Stimulated activated CD4-positive, alpha-beta T cell treated with anti-CD3 and anti-CD28 coated beads, Interleukin-12 subunit alpha, Interleukin-12 subunit beta, amount 100 ng/mL, for 24 hours (primary cell): ENCODE measurements at regions not wholly inside any gene's neighbourhood (a gene's known extent, or its start where the extent isn't known, plus 50 kb on each side); places are given as distances from the start of the nearest gene placed in this dataset.
"Not testable (repeated sequence)": the region's sequence is repeated elsewhere in the genome, so short reads cannot be mapped to it uniquely, and the experiment has no call there.

Experiments used
- DNase-seq, 2 experiments: peaks; one replicate each; pipeline ENCODE4 v3.0.0-alpha.2; 2020; ENCODE audit warnings: low read depth in 2 of 2

DNA sequence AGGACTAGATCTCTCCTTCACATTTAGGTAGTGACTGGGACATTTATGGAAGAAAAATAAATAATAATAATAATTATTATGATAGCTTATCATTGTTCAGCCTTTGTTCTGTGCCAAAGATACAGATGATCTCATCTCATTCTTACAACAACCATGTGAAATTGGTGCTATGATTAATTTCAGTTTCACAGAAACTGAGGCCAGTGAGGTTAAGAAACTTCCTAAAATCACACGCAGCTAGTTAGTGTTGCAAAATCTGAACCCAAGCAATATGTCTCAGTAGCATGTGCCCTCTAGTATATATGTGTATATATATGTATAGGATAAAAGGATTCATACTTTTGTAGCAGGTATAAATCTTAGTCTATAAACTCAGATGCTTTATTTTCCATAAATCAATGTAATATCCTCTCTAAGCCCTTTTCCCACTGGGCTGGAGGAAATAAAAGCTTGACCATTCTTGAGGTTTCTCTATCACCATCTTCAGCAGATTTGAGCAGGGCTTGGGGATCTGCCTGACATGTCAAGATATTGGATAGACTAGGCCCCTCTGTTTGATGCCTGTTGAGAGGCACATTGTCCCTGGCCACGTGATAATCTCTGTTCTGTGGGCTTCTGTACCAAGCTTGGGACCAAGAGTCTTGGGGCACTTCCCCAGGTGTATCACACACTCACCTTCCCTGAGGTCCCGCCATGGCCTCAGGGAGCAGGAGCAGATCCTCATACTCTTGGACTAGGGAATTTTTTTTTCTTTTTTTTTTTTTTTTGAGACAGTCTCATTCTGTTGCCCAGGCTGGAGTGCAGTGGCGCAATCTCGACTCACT lies 172.6 kb upstream of the NRP1 start:
- DNase-seq, result no peak

GRCh38 chr10:33506391-33506790 lies 171.9 kb upstream of the NRP1 start:
- DNase-seq, result no peak

DNA sequence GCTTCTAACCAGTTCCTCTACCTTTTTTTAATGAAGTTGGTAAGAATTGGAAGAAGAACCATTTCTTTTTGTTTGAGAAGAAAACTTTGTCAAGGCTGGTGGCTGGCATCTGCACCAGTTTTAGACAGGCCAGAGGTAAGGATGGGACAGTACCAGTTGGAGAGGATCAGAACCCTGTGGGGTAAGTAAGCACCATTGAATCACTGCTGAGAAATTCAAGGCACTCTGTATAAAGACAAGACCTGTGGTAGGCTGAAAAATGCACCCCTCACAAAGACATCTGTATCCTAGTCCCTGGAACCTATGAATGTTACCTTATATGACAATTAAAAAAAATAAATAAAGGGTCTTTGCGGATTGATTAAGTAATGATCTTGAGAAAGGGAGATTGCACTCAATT lies 166.7 kb upstream of the NRP1 start:
- DNase-seq, result no peak

DNA sequence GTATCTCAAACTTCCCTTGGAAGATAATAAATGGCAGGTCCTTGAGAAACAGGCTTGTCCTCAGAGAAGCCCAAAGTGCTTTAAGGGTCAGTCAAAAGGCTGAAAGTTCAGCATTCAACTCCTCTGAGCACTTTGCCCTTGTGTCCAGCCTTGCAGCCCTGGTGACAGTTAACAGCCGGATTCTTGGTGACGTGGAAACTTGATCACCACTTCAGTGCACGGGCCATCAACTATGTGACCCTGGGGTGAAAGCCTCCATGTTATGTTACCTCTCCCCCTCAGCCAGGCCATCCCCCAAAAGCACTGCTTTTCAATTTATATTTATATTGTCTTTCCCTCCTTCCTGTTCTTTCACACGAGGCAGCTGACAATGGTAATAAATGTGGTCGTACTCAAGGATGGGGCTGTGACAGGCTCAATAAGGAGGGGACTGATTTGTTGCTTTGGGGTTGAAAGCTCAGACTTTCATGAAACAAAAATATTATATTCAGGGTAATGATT lies 164.0 kb upstream of the NRP1 start:
- DNase-seq, result no peak

DNA sequence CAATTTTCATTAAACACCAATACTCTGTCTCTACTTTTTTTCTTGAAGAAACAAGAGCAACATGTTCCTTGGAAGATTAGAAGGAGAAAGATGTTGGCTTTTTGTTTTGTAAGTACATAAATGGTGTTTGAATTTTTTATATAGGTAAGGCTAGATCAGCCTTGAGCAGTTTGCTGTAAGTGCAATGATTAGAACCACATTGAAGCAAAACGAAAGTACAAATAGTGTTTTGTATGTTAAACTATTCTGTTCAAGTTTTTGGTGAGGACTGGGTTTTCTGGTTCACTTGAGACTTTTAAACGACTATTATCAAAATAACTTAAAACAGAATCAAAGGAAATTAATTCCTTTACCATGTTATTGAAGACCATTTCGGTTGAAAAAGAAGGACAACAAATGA lies 162.9 kb upstream of the NRP1 start:
- no peak for DNase-seq

DNA sequence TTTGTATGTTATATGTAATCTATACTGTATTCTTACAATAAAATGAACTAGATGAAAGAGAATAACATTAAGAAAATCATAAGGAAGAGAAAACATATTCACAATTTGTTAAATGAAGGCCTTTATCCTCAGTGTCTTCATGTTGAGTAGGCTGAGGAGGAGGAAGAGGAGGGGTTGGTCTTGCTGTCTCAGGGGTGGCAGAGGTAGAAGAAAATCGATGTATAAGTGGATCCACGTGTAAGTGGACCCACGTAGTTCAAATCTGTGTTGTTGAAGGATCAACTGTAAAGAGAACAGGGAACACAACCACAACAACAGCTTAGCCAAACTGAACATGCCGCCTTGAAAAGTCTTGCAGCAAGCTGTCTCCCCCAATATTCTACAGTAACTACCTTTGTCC lies 161.6 kb upstream of the NRP1 start:
- no peak for DNase-seq

DNA sequence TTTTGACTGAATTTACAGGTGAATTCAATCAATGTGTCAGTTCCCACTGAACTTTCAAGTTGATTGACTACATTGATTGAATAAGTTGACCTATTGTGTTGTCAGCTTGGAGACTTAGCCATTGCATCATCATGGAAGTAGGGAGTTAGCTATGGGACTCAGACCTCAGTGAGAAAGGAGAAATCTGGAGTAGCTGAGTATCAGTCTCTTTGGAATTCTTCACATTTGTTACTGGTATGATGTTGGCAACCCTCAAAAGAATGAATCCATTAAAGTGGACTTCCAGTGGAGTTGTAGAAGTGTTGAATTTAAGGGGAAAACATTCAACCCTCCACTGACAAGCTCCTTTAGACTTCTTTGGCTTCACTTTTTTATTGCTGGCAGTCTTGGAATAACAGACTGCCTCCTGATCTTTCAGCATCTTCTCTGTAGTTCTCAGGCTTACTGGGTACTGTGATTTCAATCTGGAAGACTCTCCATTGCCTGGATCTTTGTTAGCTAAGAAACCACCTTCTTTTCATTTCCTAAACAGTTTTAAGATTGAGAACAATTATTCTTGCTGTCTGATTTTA lies 160.3 kb upstream of the NRP1 start:
- no peak for DNase-seq

DNA sequence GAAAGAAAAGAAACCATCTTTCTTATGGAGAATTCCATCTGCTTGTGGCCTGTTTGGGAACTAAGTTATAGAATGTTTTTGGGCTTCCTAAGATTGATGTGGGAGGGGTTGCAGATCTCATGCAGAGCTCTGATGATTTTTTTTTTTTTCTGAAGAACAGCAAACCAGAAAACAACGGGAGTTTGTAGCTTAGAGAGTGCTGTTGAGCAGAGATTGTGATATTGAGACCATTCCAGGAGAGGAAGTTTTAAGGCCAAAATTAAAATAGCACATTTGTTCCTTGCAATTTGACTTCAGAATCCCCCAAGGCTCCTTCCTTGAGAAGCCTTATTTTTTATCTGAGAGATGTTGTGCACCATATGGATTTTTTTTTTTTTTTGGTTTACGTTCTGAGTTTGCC lies 159.5 kb upstream of the NRP1 start:
- no peak for DNase-seq

- no peak for DNase-seq
These were observed 159.0 kb upstream of the NRP1 start for GRCh38 chr10:33493497-33493896.

- no peak for DNase-seq
These were observed 158.4 kb upstream of the NRP1 start for GRCh38 chr10:33492701-33493345.

- DNase-seq, result no peak
These were observed 155.2 kb upstream of the NRP1 start for GRCh38 chr10:33489501-33490176.

- no peak for DNase-seq
These were observed 152.7 kb upstream of the NRP1 start for GRCh38 chr10:33487014-33487776.

DNA sequence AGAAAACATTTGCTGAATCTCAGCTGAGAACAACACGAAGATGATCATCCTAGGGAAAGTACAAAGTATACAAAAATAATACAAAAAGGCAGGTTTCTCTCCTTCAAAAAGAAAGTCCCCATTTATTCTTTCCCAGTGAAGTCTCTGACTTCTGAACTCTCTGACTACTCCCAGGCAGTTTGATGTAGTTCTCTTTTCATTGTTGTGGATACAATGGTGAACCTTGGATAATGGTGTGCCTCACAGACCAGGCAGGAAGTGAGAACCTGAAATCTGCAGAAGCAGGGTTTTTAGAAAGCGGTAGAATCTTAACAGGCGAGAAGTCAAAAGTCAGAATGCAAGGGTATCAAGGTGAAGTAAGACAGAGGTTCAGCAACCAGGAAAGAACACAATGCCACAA lies 150.8 kb upstream of the NRP1 start:
- no peak for DNase-seq

GRCh38 chr10:33484787-33485186 lies 150.3 kb upstream of the NRP1 start:
- DNase-seq, result no peak

- no peak for DNase-seq
These were observed 149.3 kb upstream of the NRP1 start for GRCh38 chr10:33483816-33484190.

- DNase-seq, result no peak
These were observed 148.8 kb upstream of the NRP1 start for GRCh38 chr10:33483124-33483815.

DNA sequence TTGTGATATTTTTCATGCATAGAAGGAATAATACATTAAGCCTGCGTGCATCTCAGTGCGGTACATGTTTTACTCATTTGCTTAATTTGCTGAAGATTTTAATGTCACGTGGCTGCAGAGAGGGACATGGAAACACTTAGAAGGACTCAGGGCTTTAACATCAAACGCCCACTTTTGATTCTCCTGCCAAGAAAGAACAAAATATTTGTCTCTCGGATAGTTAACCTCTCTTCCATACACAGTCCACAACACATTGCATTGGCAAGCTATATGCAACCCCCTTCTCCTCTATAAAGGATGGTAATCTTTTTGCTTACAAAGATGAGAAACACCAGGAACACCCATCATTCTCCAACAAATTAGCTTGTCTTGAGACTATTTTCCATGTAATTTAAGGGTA lies 148.0 kb upstream of the NRP1 start:
- no peak for DNase-seq

DNA sequence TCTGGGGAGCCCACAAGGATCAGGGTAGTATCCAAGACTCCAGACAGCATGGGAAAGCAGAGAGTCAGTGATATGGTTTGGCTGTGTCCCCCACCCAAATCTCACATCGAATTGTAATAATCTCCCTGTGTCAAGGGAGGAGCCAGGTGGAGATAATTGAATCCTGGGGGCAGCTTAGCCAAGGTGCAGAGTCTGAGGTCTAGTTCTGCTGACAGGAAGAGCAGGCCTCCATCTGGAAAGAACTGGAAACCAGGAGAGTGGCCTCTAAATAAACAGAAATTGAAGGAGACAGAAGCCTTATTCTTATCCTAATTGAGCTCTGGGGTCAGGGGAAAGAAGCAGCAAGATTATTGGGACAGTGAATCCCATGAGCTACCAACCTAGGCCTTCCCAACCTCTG lies 146.7 kb upstream of the NRP1 start:
- DNase-seq, result no peak

- not testable (repeated sequence) for DNase-seq
These were observed 145.9 kb upstream of the NRP1 start for GRCh38 chr10:33480417-33480816.

DNA sequence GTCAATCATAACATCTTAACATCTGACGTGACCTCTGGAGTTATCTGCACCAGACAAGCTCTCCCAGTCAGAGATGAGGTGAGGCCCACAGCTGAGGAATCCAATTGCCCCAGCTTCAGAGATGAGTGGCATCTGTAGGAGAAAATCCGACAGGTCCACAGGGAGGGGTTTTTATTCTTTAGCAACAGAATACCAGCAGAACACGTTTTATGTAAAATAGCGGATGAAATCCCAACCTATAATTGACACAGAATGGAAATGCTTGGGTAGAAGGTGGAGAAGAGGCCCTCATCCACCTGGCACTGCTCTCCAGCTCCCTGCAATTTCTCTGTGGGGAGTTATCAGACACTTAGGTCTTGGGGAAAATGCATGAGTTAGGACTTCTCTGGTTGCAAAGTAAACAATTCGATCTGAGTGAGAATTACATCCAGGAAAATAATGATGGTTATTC lies 144.2 kb upstream of the NRP1 start:
- no peak for DNase-seq

GRCh38 chr10:33478089-33478674 lies 143.7 kb upstream of the NRP1 start:
- DNase-seq, result no peak
